Gastrocnemius medialis (tissue), 4 donors: ENCODE measurements at regions not wholly inside any gene's neighbourhood (a gene's known extent, or its start where the extent isn't known, plus 50 kb on each side); places are given as distances from the start of the nearest gene placed in this dataset.

Experiments
- ATAC-seq, 2 donors: fragments of 150-250 bp; one replicate each; pipeline ENCODE4 v1.9.1; 2016
- DNase-seq, 2 donors: peaks; one replicate each; pipeline ENCODE4 v3.0.0-alpha.2; 2019
- H3K27ac ChIP-seq, 4 donors: fragments of 200-600 bp; sonication (generic); 1 replicate in 1 of 4; 2 replicates in 3 of 4; pipeline ENCODE4 v1.5.1; 2016 to 2018; ENCODE audit warnings: mild to moderate bottlenecking in 2 of 4, moderate library complexity in 1 of 4
- H3K27me3 ChIP-seq, 3 donors: fragments of 200-600 bp; sonication (generic) in 2 of 3; 1 replicate in 1 of 3; 2 replicates in 2 of 3; pipeline versions ENCODE4 v1.5.1 to v1.6.0; 2016 to 2019; ENCODE audit warnings: mild to moderate bottlenecking in 1 of 3, moderate library complexity in 1 of 3
- H3K36me3 ChIP-seq, 2 donors: fragments of 200-600 bp; sonication (generic) in 1 of 2; one replicate each; pipeline ENCODE4 v1.5.1; 2017 to 2018
- H3K4me1 ChIP-seq, 2 donors: fragments of 200-600 bp; sonication (generic) in 1 of 2; one replicate each; pipeline ENCODE4 v1.5.1; 2016 to 2017; ENCODE audit warnings: mild to moderate bottlenecking in 2 of 2
- H3K4me3 ChIP-seq, 4 donors: fragments of 200-600 bp; sonication (generic) in 3 of 4; 1 replicate in 1 of 4; 2 replicates in 3 of 4; pipeline ENCODE4 v1.5.1; 2016 to 2019; ENCODE audit warnings: mild to moderate bottlenecking in 2 of 4
- H3K9me3 ChIP-seq, 3 donors: fragments of 200-600 bp; sonication (generic) in 2 of 3; 1 replicate in 1 of 3; 2 replicates in 2 of 3; pipeline ENCODE4 v1.5.1; 2016 to 2019
- CTCF ChIP-seq, 5 experiments: fragments of 450-650 bp in 3 of 5; fragments of 200-600 bp in 2 of 5; sonication (generic) in 2 of 5; IDR thresholded peaks in 4 of 5; conservative IDR thresholded peaks in 1 of 5; 1 replicate in 4 of 5; 2 replicates in 1 of 5; pipeline ENCODE4 v1.5.1; 2016 to 2019; ENCODE audit warnings: antibody characterized with exemption in 5 of 5, mild to moderate bottlenecking in 3 of 5, moderate library complexity in 3 of 5
- POLR2A ChIP-seq, 2 donors: fragments of 450-650 bp; IDR thresholded peaks; one replicate each; pipeline ENCODE4 v1.6.1; 2017; ENCODE audit warnings: antibody characterized with exemption in 2 of 2, mild to moderate bottlenecking in 2 of 2, moderate library complexity in 2 of 2
- in situ Hi-C, 4 donors: fragments of 200-750 bp; cut with MboI; loops; one replicate each; pipeline versions ENCODE4 v1.15.0 to v1.8.0; 2017; ENCODE audit warnings: low sequenced_read_pairs in 4 of 4
- intact Hi-C: fragments of 100-400 bp; cut with DNase I; formaldehyde crosslinking; loops from one replicate; pipeline ENCODE4 v1.15.1; 2023; ENCODE audit warnings: low total_unique reads

- Histone ChIP-seq H3K4me3 (no peak overlapping the region), H3K36me3 (no peaks in the 10 kb centered on the region), H3K4me1 (no peaks in the 10 kb centered on the region), H3K9me3 (no peaks in the 10 kb centered on the region), H3K27ac (no peak overlapping the region), H3K27me3 (no peaks in the 10 kb centered on the region)
- in situ Hi-C loops (no loop called here), intact Hi-C loops (no loop called here)
- no peak for TF ChIP-seq CTCF (IDR thresholded peaks at IDR 0.05 in 4 of 5, conservative IDR thresholded peaks at IDR 0.05 in 1 of 5)
- no peak for TF ChIP-seq POLR2A (IDR thresholded peaks at IDR 0.05)
- ATAC-seq (no peak), DNase-seq (no peak)
These were observed 341.2 kb downstream of the AEBP2 start for GRCh38 chr12:19780460-19780859.

DNA sequence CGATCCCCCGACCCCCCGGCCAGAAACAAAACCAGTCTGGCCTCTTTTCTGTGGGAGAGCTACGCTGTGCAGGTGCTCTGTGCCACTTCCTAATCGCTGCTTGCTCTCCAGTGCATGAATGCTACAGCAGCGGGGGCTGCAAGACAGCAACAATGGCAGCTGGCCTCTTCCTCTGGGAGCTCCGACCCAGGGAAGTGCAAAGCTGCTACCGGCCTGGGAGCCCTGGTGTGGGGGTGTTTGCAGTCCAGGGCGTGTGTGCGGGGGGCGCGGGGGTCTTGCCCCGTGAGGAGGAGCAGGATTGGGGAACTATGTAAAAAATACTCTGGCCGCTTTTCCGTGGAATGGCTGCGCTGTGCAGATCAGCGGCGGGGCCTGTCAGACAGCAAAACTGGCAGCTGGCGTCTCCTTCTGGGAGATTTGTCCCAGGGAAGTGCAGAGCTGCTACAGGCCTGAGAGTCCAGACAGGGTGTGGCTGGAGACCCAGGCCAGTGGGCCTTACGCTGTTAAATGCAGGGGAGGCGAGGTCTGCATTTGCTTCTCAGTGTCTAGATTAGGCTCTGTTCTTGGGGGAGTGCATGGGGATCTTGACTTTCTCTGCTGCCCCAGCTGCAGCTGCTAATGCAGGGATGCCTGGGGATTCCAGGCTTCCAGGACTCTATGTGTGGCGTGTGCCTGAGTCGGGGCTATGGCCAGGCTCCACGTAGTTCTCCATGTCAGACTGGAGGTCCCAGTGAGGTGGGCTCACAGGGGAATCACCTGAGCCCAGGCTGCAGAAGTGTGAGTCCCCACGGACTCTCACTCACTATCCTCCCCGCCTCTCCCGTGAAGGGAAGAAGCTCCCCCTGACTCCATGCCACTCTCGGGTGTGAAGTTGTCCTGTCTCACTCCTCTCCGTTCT is 344.5 kb downstream of the AEBP2 start:
- Histone ChIP-seq H3K27ac (no peak overlapping the region), H3K36me3 (no peaks in the 10 kb centered on the region), H3K9me3 (no peaks in the 10 kb centered on the region), H3K4me3 (no peak overlapping the region), H3K27me3 (no peaks in the 10 kb centered on the region), H3K4me1 (no peaks in the 10 kb centered on the region)
- ATAC-seq (no peak), DNase-seq (no peak)
- in situ Hi-C loops (no loop called here), intact Hi-C loops (no loop called here)
- TF ChIP-seq CTCF (IDR thresholded peaks at IDR 0.05 in 4 of 5, conservative IDR thresholded peaks at IDR 0.05 in 1 of 5) (no peak), POLR2A (IDR thresholded peaks at IDR 0.05) (no peak)

DNA sequence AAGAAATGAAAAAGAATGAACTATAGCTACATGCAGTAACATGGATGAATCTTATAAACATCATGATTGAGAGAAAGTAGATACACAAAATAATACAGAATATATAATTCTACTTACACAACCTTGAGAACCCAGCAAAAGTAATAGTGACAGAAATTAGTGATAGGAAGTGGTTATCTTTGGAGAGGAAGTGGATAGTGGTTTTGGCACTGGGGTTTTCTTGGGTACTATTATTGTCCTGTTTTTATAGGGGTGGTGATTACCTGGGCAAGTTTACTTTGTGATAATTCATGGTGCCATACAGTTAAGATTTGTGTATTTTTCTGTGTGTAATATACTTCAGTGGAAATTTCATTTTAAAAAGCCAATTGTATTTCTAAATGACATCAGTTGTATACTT is 352.7 kb downstream of the AEBP2 start:
- TF ChIP-seq POLR2A (IDR thresholded peaks at IDR 0.05) (no peak), CTCF (IDR thresholded peaks at IDR 0.05 in 4 of 5, conservative IDR thresholded peaks at IDR 0.05 in 1 of 5) (no peak)
- Histone ChIP-seq H3K27ac (no peak overlapping the region), H3K4me3 (no peak overlapping the region), H3K9me3 (no peaks in the 10 kb centered on the region), H3K27me3 (no peaks in the 10 kb centered on the region), H3K36me3 (no peaks in the 10 kb centered on the region), H3K4me1 (no peaks in the 10 kb centered on the region)
- intact Hi-C loops (no loop called here), in situ Hi-C loops (no loop called here)
- DNase-seq (no peak), ATAC-seq (no peak)

DNA sequence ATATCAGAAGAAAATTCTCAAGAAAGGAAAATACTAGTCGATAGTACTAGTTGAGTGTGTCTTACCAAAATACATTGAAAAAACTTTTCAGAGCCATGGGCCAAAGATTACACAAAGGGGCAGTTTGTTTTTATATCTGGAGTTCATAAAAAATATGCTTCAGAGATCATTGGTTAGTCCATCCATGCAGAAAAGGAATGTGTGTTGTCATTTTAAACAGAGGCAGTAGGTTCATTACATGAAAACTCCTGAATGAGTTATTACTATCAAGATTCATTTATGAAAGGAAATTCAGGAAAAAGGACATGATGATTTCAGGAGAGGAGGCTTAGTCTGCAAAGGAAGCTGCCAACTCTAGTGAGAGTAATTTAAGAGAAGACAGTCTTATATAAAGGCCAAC is 354.8 kb downstream of the AEBP2 start:
- Histone ChIP-seq H3K4me3 (no peak overlapping the region), H3K27me3 (no peaks in the 10 kb centered on the region), H3K36me3 (no peaks in the 10 kb centered on the region), H3K27ac (no peak overlapping the region), H3K4me1 (no peaks in the 10 kb centered on the region), H3K9me3 (no peaks in the 10 kb centered on the region)
- DNase-seq (no peak), ATAC-seq (no peak)
- TF ChIP-seq POLR2A (IDR thresholded peaks at IDR 0.05) (no peak), CTCF (IDR thresholded peaks at IDR 0.05 in 4 of 5, conservative IDR thresholded peaks at IDR 0.05 in 1 of 5) (no peak)
- in situ Hi-C loops = no loop called here
- intact Hi-C loops = no loop called here
